DND-41 (cell line): ENCODE measurements at regions not wholly inside any gene's neighbourhood (a gene's known extent, or its start where the extent isn't known, plus 50 kb on each side); places are given as distances from the start of the nearest gene placed in this dataset.

Source experiments
- ATAC-seq: fragments of 200-7000 bp; cut with Tn5 transposase; 3 replicates; pipeline ENCODE4 v1.9.1; 2021; ENCODE audit warnings: low read depth; ENCODE audit not compliant: insufficient read depth
- DNase-seq: peaks from one replicate; pipeline ENCODE4 v3.0.0-alpha.2; 2020
- H2AFZ ChIP-seq: 2 replicates; pipeline ENCODE4 v1.6.0; 2012; ENCODE audit warnings: low read depth, low read length
- H3K27ac ChIP-seq: 2 replicates; pipeline ENCODE4 v1.5.1; 2012; ENCODE audit warnings: low read length, inconsistent platforms
- H3K27me3 ChIP-seq: fragments of 200-600 bp; sonication (generic); 2 replicates; pipeline ENCODE4 v1.6.0; 2012; ENCODE audit warnings: low read length, mild to moderate bottlenecking, inconsistent platforms; ENCODE audit not compliant: insufficient read depth, poor library complexity
- H3K36me3 ChIP-seq: 2 replicates; pipeline ENCODE4 v1.5.1; 2012; ENCODE audit warnings: low read length, inconsistent platforms; ENCODE audit not compliant: insufficient read depth
- H3K4me1 ChIP-seq: 2 replicates; pipeline ENCODE4 v1.5.1; 2012; ENCODE audit warnings: mild to moderate bottlenecking, low read length; ENCODE audit not compliant: insufficient read depth
- H3K4me2 ChIP-seq: 2 replicates; pipeline ENCODE4 v1.6.0; 2012; ENCODE audit warnings: mild to moderate bottlenecking, moderate library complexity, low read length, inconsistent platforms; ENCODE audit not compliant: insufficient read depth
- H3K4me3 ChIP-seq, 2 experiments: fragments of 200-600 bp in 1 of 2; shearing (Covaris generic) in 1 of 2; 2 replicates each; pipeline ENCODE4 v1.5.1; 2012 to 2016; ENCODE audit warnings: inconsistent platforms in 2 of 2, low read length in 2 of 2, mild to moderate bottlenecking in 2 of 2, low read depth in 1 of 2, moderate library complexity in 1 of 2
- H3K79me2 ChIP-seq: 2 replicates; pipeline ENCODE4 v1.6.0; 2012; ENCODE audit warnings: low read length, inconsistent platforms; ENCODE audit not compliant: insufficient read depth
- H3K9ac ChIP-seq: 2 replicates; pipeline ENCODE4 v1.6.0; 2012; ENCODE audit warnings: low read depth, mild to moderate bottlenecking, inconsistent platforms, low read length, moderate library complexity
- H3K9me3 ChIP-seq: 2 replicates; pipeline ENCODE4 v1.5.1; 2012; ENCODE audit warnings: low read length, moderate library complexity, mild to moderate bottlenecking, inconsistent platforms; ENCODE audit not compliant: insufficient read depth, severe bottlenecking
- H4K20me1 ChIP-seq: 2 replicates; pipeline ENCODE4 v1.6.0; 2012; ENCODE audit warnings: low read length; ENCODE audit not compliant: insufficient read depth
- EZH2 ChIP-seq: IDR thresholded peaks from 3 replicates; pipeline ENCODE4 v1.6.1; 2012; ENCODE audit warnings: borderline replicate concordance, low read depth, mild to moderate bottlenecking, moderate library complexity, low read length, inconsistent platforms; ENCODE audit not compliant: severe bottlenecking
- TF ChIP-seq, protein P1 (sequence below): IDR thresholded peaks from 2 replicates; pipeline ENCODE4 v1.5.1; 2012; ENCODE audit warnings: borderline replicate concordance, low read length, moderate library complexity, mild to moderate bottlenecking; ENCODE audit not compliant: poor library complexity, severe bottlenecking; ENCODE audit errors: extremely low read depth

DNA sequence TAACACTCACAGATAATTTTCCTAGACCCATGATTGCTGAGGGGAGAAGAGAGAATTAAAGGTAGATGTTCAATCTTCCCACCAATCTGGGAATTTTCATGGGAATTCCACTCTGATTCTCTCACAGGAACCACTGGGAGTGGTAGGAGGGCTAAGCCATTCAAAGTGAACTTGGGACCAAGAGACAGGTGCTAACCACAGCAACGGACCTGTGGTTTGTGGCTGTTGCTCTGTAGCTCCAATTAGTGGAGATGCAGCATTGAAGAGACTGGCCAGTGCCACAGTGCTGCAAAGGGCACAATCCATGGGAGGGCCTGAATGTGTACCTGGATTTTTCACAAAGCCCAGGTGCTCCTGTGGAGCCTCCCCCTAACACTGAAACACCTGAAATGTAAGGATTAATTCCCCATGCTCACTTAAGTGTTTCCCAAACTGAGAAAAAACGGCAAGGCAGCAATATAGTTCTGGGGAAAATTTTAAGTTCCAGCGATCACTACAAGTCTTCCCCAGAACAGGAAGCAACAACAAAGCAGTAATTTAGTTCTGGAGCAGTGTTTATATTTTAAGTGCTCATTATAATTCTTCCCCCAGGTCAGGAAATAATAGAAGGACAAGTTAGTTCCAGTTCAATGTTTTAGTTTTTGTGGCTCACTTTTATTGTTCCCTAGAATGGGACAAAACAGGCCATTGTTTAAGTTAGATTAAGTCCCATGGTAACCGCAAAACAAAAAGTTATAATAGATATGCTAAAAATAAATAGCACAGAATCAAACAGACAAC, 1045.8 kb downstream of the CNTNAP5 start:
- no peak overlapping the region for H3K9ac ChIP-seq
- H2AFZ ChIP-seq: no peak overlapping the region
- no peaks in the 10 kb centered on the region for H4K20me1 ChIP-seq
- no peak for DNase-seq
- no peaks in the 10 kb centered on the region for H3K79me2 ChIP-seq
- no peaks in the 10 kb centered on the region for H3K4me1 ChIP-seq
- H3K4me3 ChIP-seq: no peak overlapping the region
- H3K4me2 ChIP-seq: no peak overlapping the region
- no peak for TF ChIP-seq EZH2
- TF ChIP-seq, protein P1, sequence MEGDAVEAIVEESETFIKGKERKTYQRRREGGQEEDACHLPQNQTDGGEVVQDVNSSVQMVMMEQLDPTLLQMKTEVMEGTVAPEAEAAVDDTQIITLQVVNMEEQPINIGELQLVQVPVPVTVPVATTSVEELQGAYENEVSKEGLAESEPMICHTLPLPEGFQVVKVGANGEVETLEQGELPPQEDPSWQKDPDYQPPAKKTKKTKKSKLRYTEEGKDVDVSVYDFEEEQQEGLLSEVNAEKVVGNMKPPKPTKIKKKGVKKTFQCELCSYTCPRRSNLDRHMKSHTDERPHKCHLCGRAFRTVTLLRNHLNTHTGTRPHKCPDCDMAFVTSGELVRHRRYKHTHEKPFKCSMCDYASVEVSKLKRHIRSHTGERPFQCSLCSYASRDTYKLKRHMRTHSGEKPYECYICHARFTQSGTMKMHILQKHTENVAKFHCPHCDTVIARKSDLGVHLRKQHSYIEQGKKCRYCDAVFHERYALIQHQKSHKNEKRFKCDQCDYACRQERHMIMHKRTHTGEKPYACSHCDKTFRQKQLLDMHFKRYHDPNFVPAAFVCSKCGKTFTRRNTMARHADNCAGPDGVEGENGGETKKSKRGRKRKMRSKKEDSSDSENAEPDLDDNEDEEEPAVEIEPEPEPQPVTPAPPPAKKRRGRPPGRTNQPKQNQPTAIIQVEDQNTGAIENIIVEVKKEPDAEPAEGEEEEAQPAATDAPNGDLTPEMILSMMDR: no peak
- no peaks in the 10 kb centered on the region for H3K9me3 ChIP-seq
- ATAC-seq: no peak
- no peaks in the 10 kb centered on the region for H3K27me3 ChIP-seq
- H3K27ac ChIP-seq: no peak overlapping the region
- H3K36me3 ChIP-seq: no peaks in the 10 kb centered on the region

DNA sequence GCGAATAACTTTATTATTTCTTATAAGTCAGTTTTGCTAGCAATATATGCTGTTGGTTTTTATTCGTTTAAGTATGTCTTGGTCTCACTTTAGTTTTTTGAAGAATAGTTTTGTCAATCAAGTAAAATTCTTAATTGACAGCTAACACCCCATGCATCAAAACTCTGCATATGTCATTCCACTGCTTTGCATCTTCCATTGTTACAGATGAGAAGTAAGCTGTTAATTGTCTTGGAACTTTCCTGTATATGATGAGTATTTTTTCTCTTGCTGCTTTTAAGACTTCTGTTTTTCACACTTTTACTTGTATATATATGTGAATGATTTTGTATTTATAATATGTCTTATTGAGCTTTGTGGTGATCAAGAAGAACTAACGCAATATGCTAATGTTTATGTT, 1048.4 kb downstream of the CNTNAP5 start:
- Histone ChIP-seq H3K4me2 (no peak overlapping the region), H3K36me3 (no peaks in the 10 kb centered on the region), H3K4me1 (no peaks in the 10 kb centered on the region), H3K9me3 (no peaks in the 10 kb centered on the region), H3K27me3 (no peaks in the 10 kb centered on the region), H4K20me1 (no peaks in the 10 kb centered on the region), H2AFZ (no peak overlapping the region), H3K4me3 (no peak overlapping the region), H3K27ac (no peak overlapping the region), H3K79me2 (no peaks in the 10 kb centered on the region), H3K9ac (no peak overlapping the region)
- ATAC-seq (no peak), DNase-seq (no peak)
- TF ChIP-seq EZH2: no peak
- TF ChIP-seq, protein P1: no peak

DNA sequence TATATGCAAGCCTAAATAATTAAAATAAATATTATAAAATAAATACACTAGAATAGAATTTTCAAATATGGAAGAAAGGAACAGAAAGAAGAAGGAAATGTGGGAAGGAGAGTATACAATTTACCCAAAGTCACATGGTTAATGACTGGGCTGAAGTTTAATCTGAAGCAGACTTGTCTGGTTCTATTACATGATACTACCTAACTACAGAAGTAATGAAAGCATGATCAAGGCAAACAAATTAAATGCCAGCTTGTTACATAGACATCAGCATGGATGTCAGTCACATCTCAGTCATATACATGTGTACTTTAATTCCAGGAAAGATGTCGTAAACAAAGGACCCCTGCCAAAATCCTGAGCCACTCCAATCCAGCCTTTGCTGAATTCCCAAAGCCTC, 1060.8 kb downstream of the CNTNAP5 start:
- no peak overlapping the region for H3K9ac ChIP-seq
- ATAC-seq: no peak
- no peaks in the 10 kb centered on the region for H3K36me3 ChIP-seq
- H3K4me3 ChIP-seq: no peak overlapping the region
- H4K20me1 ChIP-seq: no peaks in the 10 kb centered on the region
- DNase-seq: no peak
- H2AFZ ChIP-seq: no peak overlapping the region
- H3K79me2 ChIP-seq: no peaks in the 10 kb centered on the region
- no peaks in the 10 kb centered on the region for H3K27me3 ChIP-seq
- H3K4me2 ChIP-seq: no peak overlapping the region
- H3K9me3 ChIP-seq: no peaks in the 10 kb centered on the region
- H3K27ac ChIP-seq: no peak overlapping the region
- no peaks in the 10 kb centered on the region for H3K4me1 ChIP-seq
- TF ChIP-seq EZH2: no peak
- TF ChIP-seq, protein P1: no peak
